NCI-H1436 treated with DMSO at 0.1 percent for 48 hours (cell line): ENCODE measurements at regions not wholly inside any gene's neighbourhood (a gene's known extent, or its start where the extent isn't known, plus 50 kb on each side); places are given as distances from the start of the nearest gene placed in this dataset.

Experiments
- DNase-seq: peaks from one replicate; lab custom pipeline; 2025; lab: John Stamatoyannopoulos, UW

- DNase-seq: no peak
These were observed 225.3 kb upstream of the PPP2R3A start for GRCh38 chr3:135740211-135740610.

GRCh38 chr3:135740751-135741150, 224.8 kb upstream of the PPP2R3A start:
- DNase-seq: no peak

- no peak for DNase-seq
These were observed 213.5 kb upstream of the PPP2R3A start for GRCh38 chr3:135751991-135752390.

- no peak for DNase-seq
These were observed 212.7 kb upstream of the PPP2R3A start for GRCh38 chr3:135752851-135753250.

- no peak for DNase-seq
These were observed 212.0 kb upstream of the PPP2R3A start for GRCh38 chr3:135753506-135753905.

GRCh38 chr3:135755330-135756105, 210.0 kb upstream of the PPP2R3A start:
- DNase-seq: no peak

GRCh38 chr3:135756106-135756668, 209.3 kb upstream of the PPP2R3A start:
- no peak for DNase-seq

GRCh38 chr3:135757421-135757820, 208.1 kb upstream of the PPP2R3A start:
- DNase-seq: no peak

- DNase-seq: no peak
These were observed 206.6 kb upstream of the PPP2R3A start for GRCh38 chr3:135758961-135759360.

- no peak for DNase-seq
These were observed 205.9 kb upstream of the PPP2R3A start for GRCh38 chr3:135759651-135760050.

GRCh38 chr3:135760581-135760980, 204.9 kb upstream of the PPP2R3A start:
- DNase-seq: no peak

- no peak for DNase-seq
These were observed 203.2 kb upstream of the PPP2R3A start for GRCh38 chr3:135762188-135762856.

GRCh38 chr3:135766115-135766514, 199.4 kb upstream of the PPP2R3A start:
- DNase-seq: no peak

GRCh38 chr3:135771760-135772159, 193.8 kb upstream of the PPP2R3A start:
- DNase-seq: no peak

- DNase-seq: no peak
These were observed 186.5 kb upstream of the PPP2R3A start for GRCh38 chr3:135779024-135779423.

GRCh38 chr3:135779590-135780235, 185.8 kb upstream of the PPP2R3A start:
- DNase-seq: no peak

- DNase-seq: no peak
These were observed 184.3 kb upstream of the PPP2R3A start for GRCh38 chr3:135781026-135781815.

- no peak for DNase-seq
These were observed 181.0 kb upstream of the PPP2R3A start for GRCh38 chr3:135784557-135784956.

- no peak for DNase-seq
These were observed 177.4 kb upstream of the PPP2R3A start for GRCh38 chr3:135788146-135788545.

GRCh38 chr3:135788978-135789377, 176.6 kb upstream of the PPP2R3A start:
- DNase-seq: no peak

- DNase-seq: no peak
These were observed 173.4 kb upstream of the PPP2R3A start for GRCh38 chr3:135792174-135792573.
